NOMO-1 treated with DMSO at 0.1 percent for 48 hours (cell line): ENCODE measurements at regions not wholly inside any gene's neighbourhood (a gene's known extent, or its start where the extent isn't known, plus 50 kb on each side); places are given as distances from the start of the nearest gene placed in this dataset.
A peak's percentile ranks its signal among the peaks of the same experiment; 100 is the strongest.
"Not testable (repeated sequence)": the region's sequence is repeated elsewhere in the genome, so short reads cannot be mapped to it uniquely, and the experiment has no call there.

Experiments used
- DNase-seq: peaks from one replicate; lab custom pipeline; 2025; ENCODE audit not compliant: unreplicated experiment; lab: John Stamatoyannopoulos, UW

GRCh38 chr6:27133281-27134227 is 113.9 kb upstream of the PRSS16 start:
- peak; percentile 68 for DNase-seq

GRCh38 chr6:27135087-27135657 is 112.3 kb upstream of the PRSS16 start:
- peak; percentile 28 for DNase-seq

- DNase-seq = no peak
These were observed 111.3 kb upstream of the PRSS16 start for GRCh38 chr6:27136077-27136644.

- DNase-seq = peak; percentile 50
These were observed 110.3 kb upstream of the PRSS16 start for GRCh38 chr6:27136978-27137814.

- DNase-seq = no peak
These were observed 109.1 kb upstream of the PRSS16 start for GRCh38 chr6:27138406-27138805.

- DNase-seq = peak; percentile 86
These were observed 108.4 kb upstream of the PRSS16 start for GRCh38 chr6:27138837-27139755.

- DNase-seq = peak; percentile 42
These were observed 107.5 kb upstream of the PRSS16 start for GRCh38 chr6:27139756-27140579.

GRCh38 chr6:27140999-27141528 is 106.4 kb upstream of the PRSS16 start:
- no peak for DNase-seq

GRCh38 chr6:27141529-27142015 is 105.9 kb upstream of the PRSS16 start:
- DNase-seq = no peak

- not testable (repeated sequence) for DNase-seq
These were observed 104.5 kb upstream of the PRSS16 start for GRCh38 chr6:27143020-27143388.

- no peak for DNase-seq
These were observed 104.0 kb upstream of the PRSS16 start for GRCh38 chr6:27143474-27144026.

GRCh38 chr6:27144740-27145079 is 102.8 kb upstream of the PRSS16 start:
- no peak for DNase-seq

GRCh38 chr6:27145731-27146455 is 101.6 kb upstream of the PRSS16 start:
- peak; percentile 93 for DNase-seq

- DNase-seq = not testable (repeated sequence)
These were observed 101.1 kb upstream of the PRSS16 start for GRCh38 chr6:27146456-27146705.

GRCh38 chr6:27146706-27147505 is 100.6 kb upstream of the PRSS16 start:
- peak; percentile 99 for DNase-seq

- no peak for DNase-seq
These were observed 99.1 kb upstream of the PRSS16 start for GRCh38 chr6:27148404-27148795.

- no peak for DNase-seq
These were observed 98.4 kb upstream of the PRSS16 start for GRCh38 chr6:27149150-27149549.
